GM19023 (cell line): ENCODE measurements at regions not wholly inside any gene's neighbourhood (a gene's known extent, or its start where the extent isn't known, plus 50 kb on each side); places are given as distances from the start of the nearest gene placed in this dataset.
"Not testable (repeated sequence)": the region's sequence is repeated elsewhere in the genome, so short reads cannot be mapped to it uniquely, and the experiment has no call there.

ENCODE experiments used
- ATAC-seq: cut with Tn5 transposase; IDR thresholded peaks from one replicate; pipeline ENCODE4 v1.9.1; 2021; ENCODE audit warnings: mild to moderate bottlenecking, moderate library complexity; ENCODE audit not compliant: unreplicated experiment

DNA sequence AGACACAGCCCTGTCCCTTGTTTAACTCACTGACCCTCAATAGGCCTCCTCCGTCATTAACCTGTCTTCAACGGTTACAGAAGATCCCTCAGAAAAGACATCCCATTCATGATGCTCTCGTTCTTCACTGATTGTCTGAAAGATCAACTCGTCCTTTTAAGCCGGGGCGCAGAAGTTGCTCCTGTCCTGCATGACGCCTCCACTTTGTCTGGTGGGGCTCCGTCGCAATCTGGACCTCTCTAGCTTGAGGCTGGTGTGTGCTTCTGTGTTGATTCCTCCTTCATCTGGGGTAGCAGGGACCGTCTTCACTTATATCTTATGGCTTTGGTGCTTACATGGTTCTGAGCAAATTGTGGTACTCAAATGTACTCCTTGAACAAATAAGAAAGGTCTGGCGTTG lies 766.0 kb upstream of the PCDH9 start:
- ATAC-seq: no peak

GRCh38 chr13:67990868-67991267 lies 760.7 kb upstream of the PCDH9 start:
- no peak for ATAC-seq

DNA sequence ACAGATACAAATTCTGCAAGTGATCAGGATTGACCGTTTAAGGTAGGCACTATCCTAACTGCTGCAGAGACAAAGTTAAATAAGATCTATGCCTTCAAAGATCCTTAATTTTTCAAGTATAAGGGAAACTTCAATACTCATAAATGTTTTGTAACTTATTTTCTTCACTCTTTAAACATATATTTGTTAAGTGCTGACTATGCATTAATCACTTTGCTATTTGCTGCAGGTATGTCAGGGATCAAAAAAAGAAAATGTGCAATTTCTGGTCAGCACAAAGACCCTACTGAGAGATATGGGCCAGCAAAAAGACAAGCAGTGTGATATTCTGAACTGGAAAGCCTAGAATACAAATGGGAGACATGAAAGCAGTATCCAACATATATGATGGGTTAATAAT lies 756.1 kb upstream of the PCDH9 start:
- no peak for ATAC-seq

GRCh38 chr13:67977066-67977465 lies 746.9 kb upstream of the PCDH9 start:
- no peak for ATAC-seq

GRCh38 chr13:67971291-67971690 lies 741.2 kb upstream of the PCDH9 start:
- ATAC-seq: no peak

GRCh38 chr13:67967031-67967430 lies 736.9 kb upstream of the PCDH9 start:
- ATAC-seq: no peak

- ATAC-seq: no peak
Measured at GRCh38 chr13:67966065-67966464, 735.9 kb upstream of the PCDH9 start.

- ATAC-seq: no peak
Measured at GRCh38 chr13:67964986-67965385, 734.9 kb upstream of the PCDH9 start.

GRCh38 chr13:67964091-67964490 lies 734.0 kb upstream of the PCDH9 start:
- ATAC-seq: no peak

GRCh38 chr13:67961331-67961730 lies 731.2 kb upstream of the PCDH9 start:
- no peak for ATAC-seq

DNA sequence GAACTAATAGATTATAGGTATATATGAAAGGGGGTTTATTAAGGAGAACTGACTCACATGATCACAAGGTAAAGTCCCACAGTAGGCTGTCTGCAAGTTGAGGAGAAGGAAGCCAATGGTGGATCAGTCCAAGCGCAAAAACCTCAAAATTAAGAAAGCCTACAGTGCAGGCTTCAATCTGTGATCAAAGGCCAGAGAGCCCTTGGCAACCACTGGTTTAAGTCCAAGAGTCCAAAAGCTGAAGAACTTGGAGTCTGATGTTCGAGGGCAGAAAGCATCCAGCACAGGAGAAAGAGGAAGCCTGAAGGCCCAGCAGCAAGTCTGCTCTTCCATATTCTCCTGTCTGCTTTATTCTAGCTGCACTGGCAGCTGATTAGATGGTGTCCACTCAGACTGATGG lies 721.3 kb upstream of the PCDH9 start:
- no peak for ATAC-seq

DNA sequence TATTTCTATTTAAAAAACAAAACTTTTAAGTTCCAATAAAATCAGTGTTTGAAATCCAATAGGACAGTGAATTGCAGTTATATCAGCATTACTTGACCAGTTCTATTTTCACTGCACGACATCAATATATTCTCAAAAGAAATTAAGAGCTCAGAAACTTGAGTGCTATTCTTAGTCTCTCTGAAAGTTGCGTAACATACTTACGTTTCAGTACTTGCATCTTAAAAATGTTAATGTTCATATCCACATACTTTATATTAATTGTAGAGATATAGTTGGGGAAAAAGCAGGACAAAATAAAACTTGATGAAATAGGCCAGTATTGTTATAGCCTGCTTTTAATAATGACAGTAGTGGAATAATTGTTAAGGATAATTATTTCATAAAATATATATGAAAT lies 720.5 kb upstream of the PCDH9 start:
- no peak for ATAC-seq

- ATAC-seq: no peak
Measured at GRCh38 chr13:67946131-67946530, 716.0 kb upstream of the PCDH9 start.

- ATAC-seq: no peak
Measured at GRCh38 chr13:67943116-67943515, 713.0 kb upstream of the PCDH9 start.

GRCh38 chr13:67935626-67936025 lies 705.5 kb upstream of the PCDH9 start:
- ATAC-seq: no peak

GRCh38 chr13:67934617-67935330 lies 704.6 kb upstream of the PCDH9 start:
- no peak for ATAC-seq

GRCh38 chr13:67932991-67933390 lies 702.9 kb upstream of the PCDH9 start:
- no peak for ATAC-seq

GRCh38 chr13:67917291-67917987 lies 687.3 kb upstream of the PCDH9 start:
- ATAC-seq: no peak

DNA sequence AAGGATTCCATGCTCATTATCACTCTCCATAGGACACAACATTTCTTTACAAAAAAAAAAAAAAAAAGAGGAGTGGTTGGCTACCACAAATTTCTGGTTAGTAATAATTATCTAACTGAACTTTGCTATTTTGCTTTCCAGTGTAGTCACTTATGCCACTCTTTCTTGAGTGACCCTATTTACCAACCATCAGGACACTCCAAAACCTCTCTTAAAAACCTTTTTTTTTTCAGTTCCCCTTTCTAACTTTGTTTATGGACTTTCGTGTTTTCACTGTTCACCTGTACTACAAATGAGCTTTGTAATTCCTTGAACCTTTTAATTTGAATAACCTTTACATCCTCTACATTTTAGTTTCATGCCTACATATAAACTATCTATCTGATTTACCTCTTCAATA lies 686.5 kb upstream of the PCDH9 start:
- ATAC-seq: no peak

DNA sequence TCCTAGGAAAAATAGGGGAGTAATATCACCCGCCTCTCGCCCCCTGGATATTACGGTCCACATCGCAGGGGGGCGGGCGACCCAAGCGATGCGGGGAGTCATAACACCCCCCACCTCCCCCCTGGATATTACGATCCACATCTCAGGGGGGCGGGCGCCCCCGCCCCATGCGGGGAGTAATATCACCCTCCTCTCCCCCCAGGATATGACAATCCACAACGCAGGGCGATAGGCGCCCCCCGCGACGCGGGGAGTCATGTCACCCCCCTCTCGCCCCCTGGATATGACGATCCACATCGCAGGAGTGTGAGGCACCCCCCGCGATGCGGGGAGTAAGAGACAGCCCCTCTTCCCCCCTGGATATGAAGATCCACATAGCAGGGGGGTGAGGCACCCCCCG lies 684.4 kb upstream of the PCDH9 start:
- no peak for ATAC-seq

GRCh38 chr13:67902960-67903359 lies 672.8 kb upstream of the PCDH9 start:
- ATAC-seq: not testable (repeated sequence)

- ATAC-seq: no peak
Measured at GRCh38 chr13:67880916-67881315, 650.8 kb upstream of the PCDH9 start.

DNA sequence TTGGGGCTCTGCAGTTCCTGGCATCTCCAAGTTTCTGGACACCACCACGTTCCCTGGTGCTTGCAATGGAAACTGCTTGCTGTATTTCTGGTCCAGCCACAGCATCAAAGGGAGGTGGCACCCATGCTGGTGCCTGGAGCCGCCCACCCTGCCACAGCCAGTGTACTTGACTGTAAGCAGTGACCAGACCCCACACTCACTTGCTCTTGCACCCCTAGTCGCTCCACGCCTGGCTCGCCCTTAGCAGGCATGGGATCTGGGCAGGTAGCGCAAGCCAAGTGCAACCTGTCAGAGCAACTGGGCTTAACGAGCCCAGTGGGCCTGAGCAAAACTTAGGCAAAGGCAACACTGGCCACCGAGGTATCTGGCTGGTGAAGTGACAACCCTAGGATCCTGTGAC lies 648.2 kb upstream of the PCDH9 start:
- no peak for ATAC-seq
